ENCODE measurements at regions not wholly inside any gene's neighbourhood (a gene's known extent, or its start where the extent isn't known, plus 50 kb on each side); places are given as distances from the start of the nearest gene placed in this dataset.

DNA sequence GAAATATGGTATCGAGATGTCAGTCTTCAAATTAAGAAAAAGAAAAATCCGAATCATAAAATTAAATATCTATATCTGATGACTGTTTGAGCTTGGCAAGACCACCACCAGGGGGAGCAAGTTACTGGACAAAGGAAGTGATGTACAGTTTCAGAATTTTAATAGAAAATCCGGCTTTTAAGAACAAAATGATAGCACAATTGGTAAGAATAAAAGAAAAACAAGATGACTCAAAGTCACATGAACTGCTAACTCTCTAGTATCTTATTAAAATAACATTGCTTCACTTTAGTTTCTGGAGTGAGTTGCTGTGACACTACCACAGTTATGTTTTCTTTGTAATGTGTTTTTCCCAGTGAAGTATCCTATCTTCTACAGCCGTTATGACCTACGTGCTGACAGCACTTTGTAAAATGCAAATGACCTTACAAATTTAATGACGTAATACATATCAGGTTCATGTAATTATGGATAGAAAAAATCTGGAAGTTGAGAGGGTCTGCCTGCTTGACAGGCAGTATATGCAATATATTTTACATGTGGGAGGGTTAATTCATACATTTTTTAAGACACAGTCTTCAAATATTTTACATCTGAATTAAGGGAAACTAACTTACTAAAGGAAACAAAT, 405.3 kb upstream of the HS3ST5 start:
- H3K9me3 ChIP-seq (ENCODE audit: low read length): no peaks in the 10 kb centered on the region
- no TSS peak for BruUV-seq (replicated peaks)
- no peak for FAIRE-seq
- POLR2A ChIA-PET: no interaction called here
- no peaks in the 10 kb centered on the region for H3K79me2 ChIP-seq (ENCODE audit: insufficient read depth, low read length)
- H3K27ac ChIP-seq (ENCODE audit: extremely low read length, insufficient read depth, low read length): no peak overlapping the region
- H3K9ac ChIP-seq (ENCODE audit: insufficient read depth, low read depth, low read length): no peak overlapping the region
- no peak overlapping the region for H2AFZ ChIP-seq (ENCODE audit: low read length)
- no peak overlapping the region for H3K4me2 ChIP-seq (ENCODE audit: low read depth, low read length)
- TF ChIP-seq CTCF (CRISPR knock-in tag; IDR thresholded peaks at IDR 0.05): peak; percentile 47
- TF ChIP-seq STAG1 (CRISPR knock-in tag; IDR thresholded peaks at IDR 0.05): peak; percentile 60
- TF ChIP-seq ZNF33A (CRISPR knock-in tag; IDR thresholded peaks at IDR 0.05; ENCODE audit: borderline replicate concordance): no peak
- no peak for TF ChIP-seq KDM5A (IDR thresholded peaks at IDR 0.05; ENCODE audit: borderline replicate concordance, low read length)
- peak; percentile 72 for TF ChIP-seq CREB1 (IDR thresholded peaks at IDR 0.05)
- TF ChIP-seq CREB1 (CRISPR knock-in tag; IDR thresholded peaks at IDR 0.05): no peak
- peak; percentile 68 for TF ChIP-seq SMC3 (IDR thresholded peaks at IDR 0.05; ENCODE audit: low read length)
- peak; percentile 94 for TF ChIP-seq ATF7 (IDR thresholded peaks at IDR 0.05)
- TF ChIP-seq ATF7 (CRISPR knock-in tag; IDR thresholded peaks at IDR 0.05): no peak
- no peaks in the 10 kb centered on the region for H4K20me1 ChIP-seq (ENCODE audit: insufficient read depth, low read length)
- intact Hi-C loops (cut with micrococcal nuclease; ENCODE audit: unreplicated experiment): loop anchor here (1.0 to 5.0 kb wide), 6 partner anchors 269 to 1148 kb away; no protein-coding TSS in a partner anchor
- 1% methylated on average over 6 of the region's 6 CpGs for WGBS (ENCODE audit: low lambda C conversion rate)
- ATAC-seq: no peak
- H3K4me1 ChIP-seq (ENCODE audit: insufficient read depth, low read length): no peaks in the 10 kb centered on the region
- peak; percentile 21 for DNase-seq (ENCODE audit: low spot score)
- H3K27me3 ChIP-seq (ENCODE audit: control insufficient read depth in 1 of 2, insufficient read depth in 2 of 2, low read length in 2 of 2): no peaks in the 10 kb centered on the region; a peak in 1 of 5 replicates
- CTCF ChIA-PET (ENCODE audit: low intra/inter-chr PET ratio, low total read pairs): interaction anchor here (1.4 to 3.0 kb wide), 3 partner anchors 797 to 1149 kb away, joined by 3 to 10 read pairs (median 5); no protein-coding TSS in a partner anchor
- no peak overlapping the region for H3K4me3 ChIP-seq (replicated peaks in 1 of 3; ENCODE audit: insufficient read depth in 1 of 3, low read depth in 2 of 3, low read length in 3 of 3)
- in situ Hi-C loops (cut with HindIII; ENCODE audit: extremely low pct_ligation_motif_present, low pct_unique_long_range_greater_than_20kb): loop anchor here (10.0 kb wide), 1 partner anchor 797 kb away; no protein-coding TSS in a partner anchor
- H3K36me3 ChIP-seq (replicated peaks in 1 of 2; ENCODE audit: control insufficient read depth in 1 of 2, insufficient read depth in 2 of 2, low read length in 2 of 2): no peaks in the 10 kb centered on the region

Measured in HepG2 (cell line).